Activated CD8-positive, alpha-beta memory T cell treated with anti-CD3 and anti-CD28 coated beads for 36 hours (primary cell): ENCODE measurements at regions not wholly inside any gene's neighbourhood (a gene's known extent, or its start where the extent isn't known, plus 50 kb on each side); places are given as distances from the start of the nearest gene placed in this dataset.
"Not testable (repeated sequence)": the region's sequence is repeated elsewhere in the genome, so short reads cannot be mapped to it uniquely, and the experiment has no call there.

Experiments used
- CTCF ChIA-PET: fragments of 350-600 bp; sonication (Branson Sonifier 250); formaldehyde crosslinking; loops from one replicate; lab custom pipeline; 2021; ENCODE audit warnings: antibody characterized with exemption; lab: Charles Lee
- POLR2A ChIA-PET: fragments of 350-600 bp; sonication (Branson Sonifier 250); formaldehyde crosslinking; loops from one replicate; lab custom pipeline; 2021; ENCODE audit warnings: antibody characterized with exemption; lab: Charles Lee

GRCh38 chr1:197850918-197851317 lies 51.5 kb upstream of the C1orf53 start:
- ChIA-PET POLR2A (no interaction called here), CTCF (no interaction called here)

DNA sequence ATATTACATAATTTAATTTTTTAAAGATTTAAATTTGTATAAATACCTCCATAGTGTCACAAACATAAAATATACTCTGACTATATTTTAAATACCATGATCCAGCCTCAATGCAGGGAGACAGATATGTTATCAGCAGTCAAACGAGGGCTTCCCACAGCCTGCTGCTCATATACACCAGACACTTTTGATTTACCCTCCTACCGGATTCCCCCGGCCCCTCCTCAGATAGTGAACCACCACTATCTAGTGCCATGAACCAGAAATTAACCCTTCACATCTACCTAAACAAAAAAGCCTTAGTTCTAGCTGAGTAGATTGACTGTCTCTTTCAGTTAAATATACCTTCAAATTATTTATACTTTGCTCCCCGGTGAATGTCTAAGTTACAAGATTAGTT lies 52.4 kb upstream of the C1orf53 start:
- POLR2A ChIA-PET: no interaction called here
- CTCF ChIA-PET: no interaction called here

GRCh38 chr1:197848350-197848749 lies 54.1 kb upstream of the C1orf53 start:
- CTCF ChIA-PET: no interaction called here

DNA sequence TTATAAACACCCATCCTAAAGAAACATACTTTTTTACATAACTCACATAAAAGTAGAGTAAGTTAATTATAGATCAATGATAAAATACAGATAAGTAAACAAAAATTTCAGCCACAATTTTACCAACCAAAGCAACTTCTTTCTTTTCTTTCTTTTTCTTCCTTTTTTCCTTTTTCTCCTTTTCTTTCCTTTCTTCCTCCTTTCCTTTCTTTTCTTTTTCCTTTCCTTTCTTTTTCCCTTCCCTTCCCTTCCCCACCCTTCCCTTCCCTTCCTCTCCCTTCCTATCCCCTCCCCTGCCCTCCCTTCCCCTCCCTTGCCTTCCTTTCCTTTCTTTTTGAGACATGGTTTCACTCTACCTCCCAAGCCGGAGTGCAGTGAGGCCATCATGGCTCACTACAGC lies 56.5 kb upstream of the C1orf53 start:
- CTCF ChIA-PET: interaction anchor here (0.9 kb wide), 1 partner anchor 225 kb away, joined by 3 read pairs; no protein-coding TSS in a partner anchor
- POLR2A ChIA-PET: no interaction called here

More at GRCh38 chr1:197848350-197848749, 54.1 kb upstream of the C1orf53 start:
- POLR2A ChIA-PET: no interaction called here

DNA sequence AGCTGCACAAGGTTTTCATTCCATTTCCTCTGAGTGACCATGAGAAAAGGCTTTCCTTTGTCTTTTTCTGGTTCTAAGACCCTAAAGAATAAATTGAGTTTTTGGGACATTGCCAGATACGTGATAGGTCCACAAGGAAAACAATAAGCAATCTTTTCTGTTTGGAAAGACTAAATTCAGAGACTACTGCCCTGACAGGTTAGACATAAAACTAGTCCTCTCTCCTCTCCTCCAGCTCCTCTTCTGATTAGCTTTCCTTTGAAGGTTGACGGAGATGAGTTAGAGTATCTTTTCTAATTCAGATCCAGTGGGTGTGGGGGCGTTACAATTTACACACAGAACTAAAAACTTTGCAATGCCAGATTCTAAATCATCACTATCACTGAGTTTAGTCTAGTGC lies 57.8 kb upstream of the C1orf53 start:
- ChIA-PET CTCF (interaction anchor here (0.9 kb wide), 1 partner anchor 224 kb away, joined by 3 read pairs; no protein-coding TSS in a partner anchor), POLR2A (no interaction called here)

- ChIA-PET POLR2A (no interaction called here), CTCF (no interaction called here)
Measured at GRCh38 chr1:197843401-197843800, 59.0 kb upstream of the C1orf53 start.

GRCh38 chr1:197842646-197843045 lies 59.8 kb upstream of the C1orf53 start:
- POLR2A ChIA-PET: no interaction called here
- CTCF ChIA-PET: no interaction called here

- CTCF ChIA-PET: no interaction called here
- POLR2A ChIA-PET: no interaction called here
Measured at GRCh38 chr1:197841883-197842553, 60.4 kb upstream of the C1orf53 start.

DNA sequence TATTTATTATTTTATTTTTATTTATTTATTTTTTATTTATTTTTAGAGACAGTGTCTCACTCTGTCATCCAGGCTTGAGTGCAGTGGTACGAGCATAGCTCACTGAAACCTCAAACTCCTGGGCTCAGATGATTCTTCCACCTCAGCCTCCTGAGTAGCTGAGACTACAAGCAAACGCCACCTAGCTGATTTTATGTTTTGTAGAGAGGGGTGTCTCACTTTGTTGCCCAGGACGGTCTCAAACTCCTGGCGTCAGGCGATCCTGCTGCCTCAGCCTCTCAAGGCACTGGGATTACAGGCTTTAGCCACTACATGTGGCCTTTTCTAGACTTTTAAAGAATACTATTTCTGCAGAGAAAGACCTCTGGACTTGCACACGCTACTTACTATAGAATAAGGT lies 61.3 kb upstream of the C1orf53 start:
- ChIA-PET POLR2A (no interaction called here), CTCF (no interaction called here)

DNA sequence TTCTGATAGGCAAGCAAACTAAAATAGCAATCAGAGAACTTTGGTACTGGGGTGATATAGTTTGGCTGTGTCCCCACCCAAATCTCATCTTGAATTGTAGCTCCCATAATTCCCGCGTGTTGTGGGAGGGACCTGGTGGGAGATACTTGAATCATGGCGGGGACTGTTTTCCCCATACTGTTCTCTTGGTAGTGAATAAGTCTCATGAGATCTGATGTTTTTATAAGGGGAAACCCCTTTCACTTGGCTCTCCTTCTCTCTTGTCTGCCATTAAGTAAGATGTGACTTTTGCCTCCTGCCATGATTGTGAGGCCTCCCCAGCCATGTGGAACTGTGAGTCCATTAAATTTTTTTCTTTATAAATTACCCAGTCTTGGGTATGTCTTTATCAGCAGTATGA lies 62.6 kb upstream of the C1orf53 start:
- CTCF ChIA-PET, POLR2A ChIA-PET: not testable (repeated sequence)

DNA sequence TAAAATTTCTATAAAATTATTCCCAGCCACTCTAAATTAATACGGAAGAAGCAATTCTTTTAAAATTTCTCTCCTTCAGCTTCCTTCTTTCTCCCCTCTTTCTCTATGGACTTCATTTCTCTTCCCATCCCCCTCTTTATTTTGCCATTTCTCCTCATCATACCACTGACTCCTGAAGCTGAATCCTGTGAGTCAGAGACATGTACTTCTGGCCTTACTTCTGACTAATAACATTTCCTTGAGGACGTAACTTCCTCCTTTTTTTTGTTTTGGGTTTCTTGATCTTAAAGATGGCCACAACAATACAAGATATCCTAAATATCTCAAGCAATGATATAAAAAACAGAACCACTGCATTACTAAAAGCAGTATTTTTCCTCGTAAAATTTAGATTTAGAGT lies 63.6 kb upstream of the DENND1B start:
- ChIA-PET POLR2A (no interaction called here), CTCF (no interaction called here)

DNA sequence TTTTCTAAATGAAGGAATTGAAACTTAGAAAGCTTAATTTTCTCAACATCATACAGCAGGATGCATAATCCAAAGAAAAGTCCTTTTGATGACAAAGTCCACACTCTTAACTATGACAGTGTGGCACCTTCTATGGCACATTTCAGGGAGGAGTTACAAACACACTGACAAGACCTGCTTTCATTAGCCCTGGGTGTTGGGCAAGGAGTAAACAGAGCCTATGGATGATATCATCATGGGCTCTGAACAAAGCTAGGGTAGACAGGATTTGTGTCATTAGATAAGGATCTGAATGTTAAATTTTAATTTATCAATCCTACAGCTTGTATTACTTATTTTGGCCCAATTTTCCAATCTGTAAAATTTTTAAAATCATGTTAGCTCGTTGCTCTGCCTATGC lies 62.6 kb upstream of the DENND1B start:
- ChIA-PET CTCF (no interaction called here), POLR2A (no interaction called here)

DNA sequence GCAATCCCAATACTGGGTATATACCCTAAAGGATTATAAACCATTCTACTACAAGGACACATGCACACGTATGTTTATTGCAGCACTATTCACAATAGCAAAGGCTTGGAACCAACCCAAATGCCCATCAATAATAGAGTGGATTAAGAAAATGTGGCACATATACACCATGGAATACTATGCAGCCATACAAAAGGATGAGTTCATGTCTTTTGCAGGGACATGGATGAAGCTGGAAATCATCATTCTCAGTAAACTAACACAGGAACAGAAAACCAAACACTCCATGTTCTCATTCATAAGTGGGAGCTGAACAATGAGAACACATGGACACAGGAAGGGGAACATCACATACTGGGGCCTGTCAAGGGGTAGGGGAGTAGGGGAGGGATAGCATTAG lies 61.1 kb upstream of the DENND1B start:
- POLR2A ChIA-PET: not testable (repeated sequence)

GRCh38 chr1:197829011-197829410 lies 53.7 kb upstream of the DENND1B start:
- POLR2A ChIA-PET, CTCF ChIA-PET: not testable (repeated sequence)

More for the DNA sequence above, 61.1 kb upstream of the DENND1B start:
- CTCF ChIA-PET: not testable (repeated sequence)

GRCh38 chr1:197825541-197825940 lies 50.3 kb upstream of the DENND1B start:
- CTCF ChIA-PET: no interaction called here
- POLR2A ChIA-PET: no interaction called here
